Endodermal cell (in vitro differentiated cells): ENCODE measurements at regions not wholly inside any gene's neighbourhood (a gene's known extent, or its start where the extent isn't known, plus 50 kb on each side); places are given as distances from the start of the nearest gene placed in this dataset.

Source experiments
- DNase-seq: peaks from one replicate; pipeline ENCODE4 v3.0.0-alpha.2; 2017
- H3K27ac ChIP-seq: 2 replicates; pipeline ENCODE4 v1.5.1; 2013; ENCODE audit warnings: mild to moderate bottlenecking, low read depth, low read length, moderate library complexity
- H3K27me3 ChIP-seq: 2 replicates; pipeline ENCODE4 v1.6.1; 2013; ENCODE audit warnings: mild to moderate bottlenecking, low read length, moderate library complexity; ENCODE audit not compliant: insufficient read depth, control insufficient read depth, poor library complexity, severe bottlenecking
- H3K36me3 ChIP-seq: 2 replicates; pipeline ENCODE4 v1.7.0; 2013; ENCODE audit warnings: mild to moderate bottlenecking, low read length, moderate library complexity; ENCODE audit not compliant: control insufficient read depth, insufficient read depth
- H3K4me1 ChIP-seq: one replicate; pipeline ENCODE4 v1.7.0; 2013; ENCODE audit warnings: low read length; ENCODE audit not compliant: control insufficient read depth, insufficient read depth
- H3K4me3 ChIP-seq: 2 replicates; pipeline ENCODE4 v1.5.1; 2013; ENCODE audit warnings: mild to moderate bottlenecking, low read length, moderate library complexity
- H3K9ac ChIP-seq: 2 replicates; pipeline ENCODE4 v1.6.1; 2013; ENCODE audit warnings: mild to moderate bottlenecking, low read length, moderate library complexity; ENCODE audit not compliant: poor library complexity, severe bottlenecking; ENCODE audit errors: extremely low read depth
- H3K9me3 ChIP-seq: 2 replicates; pipeline ENCODE4 v1.6.1; 2013; ENCODE audit warnings: mild to moderate bottlenecking, low read length, moderate library complexity; ENCODE audit not compliant: control insufficient read depth
- H3K27ac Mint-ChIP-seq: 2 replicates; pipeline ENCODE4 v1.8.0; 2020; ENCODE audit warnings: mixed read lengths
- H3K27me3 Mint-ChIP-seq: 2 replicates; pipeline ENCODE4 v1.8.0; 2021; ENCODE audit warnings: mild to moderate bottlenecking, mixed read lengths; ENCODE audit not compliant: insufficient read depth
- H3K36me3 Mint-ChIP-seq: 2 replicates; pipeline ENCODE4 v1.8.0; 2020; ENCODE audit warnings: low read depth, mixed read lengths
- H3K4me1 Mint-ChIP-seq: 2 replicates; pipeline ENCODE4 v1.8.0; 2020; ENCODE audit warnings: mixed read lengths
- H3K4me3 Mint-ChIP-seq: 2 replicates; pipeline ENCODE4 v1.8.0; 2020; ENCODE audit warnings: mild to moderate bottlenecking, moderate library complexity, mixed read lengths
- H3K9me3 Mint-ChIP-seq: 2 replicates; pipeline ENCODE4 v1.8.0; 2020; ENCODE audit warnings: mild to moderate bottlenecking, mixed read lengths
- WGBS, 2 experiments: methylation state at CpG; one replicate each; pipeline versions ENCODE4 v1.1.5 to v1.1.7; 2013; ENCODE audit warnings: missing lambda C conversion rate in 2 of 2, mixed read lengths in 1 of 2; ENCODE audit not compliant: insufficient coverage in 1 of 2, insufficient read length in 1 of 2; 5-methylcytosine and 5-hydroxymethylcytosine counted together
- TF ChIP-seq, protein P1 (sequence below): fragments of 200-600 bp; sonication (generic); conservative IDR thresholded peaks from 2 replicates; pipeline ENCODE4 v1.5.0; 2021; ENCODE audit warnings: antibody characterized with exemption, mild to moderate bottlenecking

DNA sequence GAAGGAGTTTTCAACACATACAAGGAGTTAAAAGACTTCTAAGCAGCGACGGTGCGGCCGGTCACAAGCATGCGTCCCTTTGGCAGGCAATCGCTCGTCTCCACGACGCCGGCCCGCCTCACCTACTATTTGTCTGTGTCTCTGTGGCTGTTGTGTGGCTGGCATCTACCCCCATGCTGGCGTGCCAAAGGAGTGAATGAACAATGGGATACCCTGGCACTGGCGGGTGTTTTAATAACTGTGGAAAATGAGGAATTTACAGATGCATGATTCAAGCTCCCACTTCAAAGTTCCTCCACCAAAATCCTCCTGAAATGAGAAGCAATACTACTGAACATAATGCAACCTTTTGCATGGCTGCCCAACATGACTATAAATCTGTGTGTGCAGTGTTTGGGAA lies 176.6 kb downstream of the KLF5 start:
- no peak for DNase-seq
- no peak overlapping the region for H3K4me3 Mint-ChIP-seq

DNA sequence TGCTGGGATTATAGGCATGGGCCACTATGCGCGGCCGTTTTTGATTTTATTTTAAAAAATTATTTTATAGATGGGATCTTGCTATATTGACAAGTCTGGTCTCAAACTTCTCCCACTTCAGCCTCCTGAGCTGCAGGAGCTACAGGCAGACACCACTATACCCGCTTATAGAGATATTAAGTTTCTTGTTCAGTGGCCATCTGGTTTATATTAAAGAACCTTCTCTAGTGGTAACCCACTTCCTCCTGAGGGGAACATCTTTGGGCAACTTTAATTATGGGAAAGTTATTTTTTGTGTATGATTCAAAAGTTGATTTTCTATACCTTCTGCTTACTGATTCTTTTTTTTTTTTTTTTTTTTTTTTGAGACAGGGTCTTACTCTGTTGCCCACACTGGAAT lies 172.7 kb downstream of the KLF5 start:
- Histone ChIP-seq H3K9me3 (no peaks in the 10 kb centered on the region), H3K4me1 (no peaks in the 10 kb centered on the region), H3K36me3 (no peaks in the 10 kb centered on the region), H3K27ac (no peak overlapping the region), H3K9ac (no peak overlapping the region), H3K27me3 (no peaks in the 10 kb centered on the region), H3K4me3 (no peak overlapping the region)
- TF ChIP-seq, protein P1, sequence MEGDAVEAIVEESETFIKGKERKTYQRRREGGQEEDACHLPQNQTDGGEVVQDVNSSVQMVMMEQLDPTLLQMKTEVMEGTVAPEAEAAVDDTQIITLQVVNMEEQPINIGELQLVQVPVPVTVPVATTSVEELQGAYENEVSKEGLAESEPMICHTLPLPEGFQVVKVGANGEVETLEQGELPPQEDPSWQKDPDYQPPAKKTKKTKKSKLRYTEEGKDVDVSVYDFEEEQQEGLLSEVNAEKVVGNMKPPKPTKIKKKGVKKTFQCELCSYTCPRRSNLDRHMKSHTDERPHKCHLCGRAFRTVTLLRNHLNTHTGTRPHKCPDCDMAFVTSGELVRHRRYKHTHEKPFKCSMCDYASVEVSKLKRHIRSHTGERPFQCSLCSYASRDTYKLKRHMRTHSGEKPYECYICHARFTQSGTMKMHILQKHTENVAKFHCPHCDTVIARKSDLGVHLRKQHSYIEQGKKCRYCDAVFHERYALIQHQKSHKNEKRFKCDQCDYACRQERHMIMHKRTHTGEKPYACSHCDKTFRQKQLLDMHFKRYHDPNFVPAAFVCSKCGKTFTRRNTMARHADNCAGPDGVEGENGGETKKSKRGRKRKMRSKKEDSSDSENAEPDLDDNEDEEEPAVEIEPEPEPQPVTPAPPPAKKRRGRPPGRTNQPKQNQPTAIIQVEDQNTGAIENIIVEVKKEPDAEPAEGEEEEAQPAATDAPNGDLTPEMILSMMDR: no peak
- no peaks in the 10 kb centered on the region for H3K36me3 Mint-ChIP-seq
- H3K27ac Mint-ChIP-seq: no peak overlapping the region
- no peaks in the 10 kb centered on the region for H3K27me3 Mint-ChIP-seq
- 95% methylated on average over 4 of the region's 4 CpGs; no CpG with 5 or more reads in 1 of the 2 experiments for WGBS, 2 experiments
- no peak overlapping the region for H3K4me3 Mint-ChIP-seq
- H3K9me3 Mint-ChIP-seq: no peaks in the 10 kb centered on the region
- DNase-seq: no peak
- H3K4me1 Mint-ChIP-seq: no peaks in the 10 kb centered on the region

More for the DNA sequence above, 176.6 kb downstream of the KLF5 start:
- Histone ChIP-seq H3K4me1 (no peaks in the 10 kb centered on the region), H3K27me3 (no peaks in the 10 kb centered on the region), H3K4me3 (no peak overlapping the region), H3K36me3 (no peaks in the 10 kb centered on the region), H3K9ac (no peak overlapping the region), H3K27ac (no peak overlapping the region), H3K9me3 (no peaks in the 10 kb centered on the region)
- TF ChIP-seq, protein P1: no peak
- 95 to 97% methylated on average over 11 to 13 of the region's 13 CpGs for WGBS, 2 experiments
- H3K27ac Mint-ChIP-seq: no peak overlapping the region
- no peaks in the 10 kb centered on the region for H3K9me3 Mint-ChIP-seq
- no peaks in the 10 kb centered on the region for H3K27me3 Mint-ChIP-seq
- peaks cover 7% of the 10 kb centered on the region for H3K4me1 Mint-ChIP-seq
- H3K36me3 Mint-ChIP-seq: no peaks in the 10 kb centered on the region

DNA sequence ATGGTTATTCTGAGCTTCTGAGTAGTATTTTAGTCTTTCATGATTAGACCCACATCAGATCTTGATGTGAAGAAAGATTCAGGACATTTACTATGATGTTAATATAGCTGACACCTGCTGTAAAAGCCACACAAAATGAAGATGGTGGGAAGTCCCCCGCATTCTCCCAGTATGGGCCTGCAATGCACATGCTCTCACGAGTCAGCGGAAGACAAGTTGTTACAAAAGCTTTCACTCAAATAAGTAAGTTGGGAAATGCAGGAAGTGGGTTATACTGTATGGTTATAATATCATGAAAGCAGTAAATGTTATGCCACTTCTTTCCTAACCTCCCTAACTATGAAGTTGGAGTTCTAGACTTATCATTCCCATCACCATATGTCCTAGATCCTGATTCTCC lies 171.9 kb downstream of the KLF5 start:
- Histone ChIP-seq H3K27me3 (no peaks in the 10 kb centered on the region), H3K9ac (no peak overlapping the region), H3K4me3 (no peak overlapping the region), H3K4me1 (no peaks in the 10 kb centered on the region), H3K9me3 (no peaks in the 10 kb centered on the region), H3K27ac (no peak overlapping the region), H3K36me3 (no peaks in the 10 kb centered on the region)
- WGBS, 2 experiments: 80 to 94% methylated on average over 1 to 3 of the region's 3 CpGs
- TF ChIP-seq, protein P1: no peak
- no peak for DNase-seq
- no peaks in the 10 kb centered on the region for H3K27me3 Mint-ChIP-seq
- no peaks in the 10 kb centered on the region for H3K36me3 Mint-ChIP-seq
- H3K27ac Mint-ChIP-seq: no peak overlapping the region
- H3K4me1 Mint-ChIP-seq: no peaks in the 10 kb centered on the region
- no peaks in the 10 kb centered on the region for H3K9me3 Mint-ChIP-seq
- no peak overlapping the region for H3K4me3 Mint-ChIP-seq
